ENCODE measurements at regions not wholly inside any gene's neighbourhood (a gene's known extent, or its start where the extent isn't known, plus 50 kb on each side); places are given as distances from the start of the nearest gene placed in this dataset.

DNA sequence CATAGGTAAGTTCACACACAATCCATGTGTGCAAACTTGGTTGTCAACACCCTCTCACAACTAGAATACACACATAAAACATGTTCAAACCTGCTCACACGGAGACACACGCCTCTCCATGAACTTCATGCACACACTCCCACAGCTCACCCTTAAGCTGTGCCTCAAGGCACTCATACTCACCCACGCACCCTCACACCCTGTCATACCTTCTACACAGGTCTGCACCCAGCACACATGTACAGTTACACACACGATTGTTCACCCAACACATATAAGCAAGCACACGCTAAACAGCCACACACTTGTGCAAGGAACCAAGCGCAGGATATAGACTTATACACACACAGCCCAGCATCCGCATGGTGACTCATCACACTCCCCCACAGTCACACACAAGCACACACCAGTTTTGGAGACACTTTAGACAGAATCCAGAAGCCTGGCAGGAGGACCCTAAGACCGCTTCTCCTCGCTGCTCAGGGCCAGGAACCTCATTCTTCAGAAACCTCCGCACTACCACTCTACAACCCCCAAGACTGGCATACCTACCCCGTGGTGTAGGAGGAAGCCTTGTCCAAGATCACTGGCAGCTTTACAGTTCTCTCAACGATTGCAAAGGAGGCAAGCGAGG is 58.7 kb upstream of the ZC3H12A start:
- TF ChIP-seq EZH2 (IDR thresholded peaks at IDR 0.05; ENCODE audit: insufficient read depth, poor library complexity, severe bottlenecking) (no peak), EZH2phosphoT487 (IDR thresholded peaks at IDR 0.05; ENCODE audit: insufficient read depth, low read depth) (no peak)
